ENCODE measurements at regions not wholly inside any gene's neighbourhood (a gene's known extent, or its start where the extent isn't known, plus 50 kb on each side); places are given as distances from the start of the nearest gene placed in this dataset.

DNA sequence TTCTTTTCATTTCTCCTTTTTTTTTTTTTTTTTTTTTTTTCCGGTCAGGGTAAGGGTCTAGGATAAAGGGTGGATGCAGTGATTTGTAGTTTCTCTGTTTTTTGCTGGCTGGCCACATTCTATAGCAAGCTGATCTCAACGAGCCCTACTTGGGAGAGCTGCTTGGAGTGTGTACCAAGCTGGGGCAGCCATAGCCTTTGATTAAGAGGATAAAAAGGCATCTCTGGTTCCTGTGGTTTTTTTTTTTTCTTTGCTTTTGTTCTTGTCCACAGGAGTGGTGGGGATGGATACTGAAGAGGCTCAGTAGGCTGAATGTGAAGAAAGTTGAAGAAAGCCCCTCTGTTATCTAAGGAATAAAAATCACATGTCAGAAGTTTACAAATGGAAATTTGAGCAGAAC lies 955.3 kb upstream of the WWC1 start:
- no peak overlapping the region for H3K4me3 ChIP-seq (ENCODE audit: low read depth, low read length)
- DNase-seq (ENCODE audit: low read depth): no peak
- TF ChIP-seq, protein P1, sequence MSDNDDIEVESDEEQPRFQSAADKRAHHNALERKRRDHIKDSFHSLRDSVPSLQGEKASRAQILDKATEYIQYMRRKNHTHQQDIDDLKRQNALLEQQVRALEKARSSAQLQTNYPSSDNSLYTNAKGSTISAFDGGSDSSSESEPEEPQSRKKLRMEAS (IDR thresholded peaks at IDR 0.05; ENCODE audit: low read depth, low read length): no peak
- TF ChIP-seq POLR2A (IDR thresholded peaks at IDR 0.05; ENCODE audit: extremely low read depth, insufficient read length) (no peak), MYC (IDR thresholded peaks at IDR 0.05; ENCODE audit: low read depth, low read length) (no peak)
- TF ChIP-seq, protein P2, sequence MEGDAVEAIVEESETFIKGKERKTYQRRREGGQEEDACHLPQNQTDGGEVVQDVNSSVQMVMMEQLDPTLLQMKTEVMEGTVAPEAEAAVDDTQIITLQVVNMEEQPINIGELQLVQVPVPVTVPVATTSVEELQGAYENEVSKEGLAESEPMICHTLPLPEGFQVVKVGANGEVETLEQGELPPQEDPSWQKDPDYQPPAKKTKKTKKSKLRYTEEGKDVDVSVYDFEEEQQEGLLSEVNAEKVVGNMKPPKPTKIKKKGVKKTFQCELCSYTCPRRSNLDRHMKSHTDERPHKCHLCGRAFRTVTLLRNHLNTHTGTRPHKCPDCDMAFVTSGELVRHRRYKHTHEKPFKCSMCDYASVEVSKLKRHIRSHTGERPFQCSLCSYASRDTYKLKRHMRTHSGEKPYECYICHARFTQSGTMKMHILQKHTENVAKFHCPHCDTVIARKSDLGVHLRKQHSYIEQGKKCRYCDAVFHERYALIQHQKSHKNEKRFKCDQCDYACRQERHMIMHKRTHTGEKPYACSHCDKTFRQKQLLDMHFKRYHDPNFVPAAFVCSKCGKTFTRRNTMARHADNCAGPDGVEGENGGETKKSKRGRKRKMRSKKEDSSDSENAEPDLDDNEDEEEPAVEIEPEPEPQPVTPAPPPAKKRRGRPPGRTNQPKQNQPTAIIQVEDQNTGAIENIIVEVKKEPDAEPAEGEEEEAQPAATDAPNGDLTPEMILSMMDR (IDR thresholded peaks at IDR 0.05; ENCODE audit: low read depth, low read length): no peak

DNA sequence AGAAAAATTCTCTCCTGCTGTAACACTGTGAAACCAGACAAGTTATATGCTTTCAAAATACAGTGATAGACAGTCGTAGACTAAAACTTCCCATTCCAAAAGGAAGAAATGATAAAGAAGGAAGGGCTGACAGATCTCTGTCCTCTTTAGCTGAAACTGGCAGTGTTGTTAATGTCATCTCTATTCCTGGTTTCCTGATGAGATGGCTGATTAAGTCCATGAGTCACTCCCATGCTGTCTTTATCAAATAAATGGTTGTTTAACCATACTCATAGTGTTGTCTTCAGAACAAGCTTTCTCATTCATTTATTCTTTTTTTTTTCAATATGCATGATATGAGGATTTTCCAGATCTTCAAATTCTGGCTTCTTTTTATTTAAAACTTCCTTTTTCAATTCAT lies 952.2 kb upstream of the WWC1 start:
- TF ChIP-seq POLR2A (IDR thresholded peaks at IDR 0.05; ENCODE audit: extremely low read depth, insufficient read length): no peak
- TF ChIP-seq, protein P2 (IDR thresholded peaks at IDR 0.05; ENCODE audit: low read depth, low read length): no peak
- no peak overlapping the region for H3K4me3 ChIP-seq (ENCODE audit: low read depth, low read length)
- DNase-seq (ENCODE audit: low read depth): no peak

DNA sequence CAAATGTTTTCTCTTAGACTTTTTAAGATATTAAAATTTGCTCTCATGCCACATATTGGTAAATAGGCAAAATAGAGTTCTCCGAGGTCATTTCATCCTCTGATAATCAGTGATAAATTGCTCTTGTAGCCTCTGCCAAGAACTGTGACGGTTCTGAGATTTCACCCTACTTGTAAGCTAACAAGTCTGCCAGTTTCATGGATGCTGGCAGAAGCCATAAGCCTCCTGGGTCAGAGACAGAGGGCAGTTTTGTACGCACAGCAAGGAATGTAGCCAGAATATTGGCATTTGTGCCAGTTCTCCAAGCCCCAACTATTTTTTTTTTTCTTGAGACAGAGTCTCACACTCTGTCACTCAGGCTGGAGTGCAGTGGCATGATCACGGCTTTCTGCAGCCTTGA lies 945.0 kb upstream of the WWC1 start:
- no peak overlapping the region for H3K4me3 ChIP-seq (ENCODE audit: low read depth, low read length)
- no peak for DNase-seq (ENCODE audit: low read depth)
- TF ChIP-seq, protein P1 (IDR thresholded peaks at IDR 0.05; ENCODE audit: low read depth, low read length): no peak
- TF ChIP-seq, protein P2 (IDR thresholded peaks at IDR 0.05; ENCODE audit: low read depth, low read length): no peak
- no peak for TF ChIP-seq MYC (IDR thresholded peaks at IDR 0.05; ENCODE audit: low read depth, low read length)
- no peak for TF ChIP-seq POLR2A (IDR thresholded peaks at IDR 0.05; ENCODE audit: extremely low read depth, insufficient read length)

DNA sequence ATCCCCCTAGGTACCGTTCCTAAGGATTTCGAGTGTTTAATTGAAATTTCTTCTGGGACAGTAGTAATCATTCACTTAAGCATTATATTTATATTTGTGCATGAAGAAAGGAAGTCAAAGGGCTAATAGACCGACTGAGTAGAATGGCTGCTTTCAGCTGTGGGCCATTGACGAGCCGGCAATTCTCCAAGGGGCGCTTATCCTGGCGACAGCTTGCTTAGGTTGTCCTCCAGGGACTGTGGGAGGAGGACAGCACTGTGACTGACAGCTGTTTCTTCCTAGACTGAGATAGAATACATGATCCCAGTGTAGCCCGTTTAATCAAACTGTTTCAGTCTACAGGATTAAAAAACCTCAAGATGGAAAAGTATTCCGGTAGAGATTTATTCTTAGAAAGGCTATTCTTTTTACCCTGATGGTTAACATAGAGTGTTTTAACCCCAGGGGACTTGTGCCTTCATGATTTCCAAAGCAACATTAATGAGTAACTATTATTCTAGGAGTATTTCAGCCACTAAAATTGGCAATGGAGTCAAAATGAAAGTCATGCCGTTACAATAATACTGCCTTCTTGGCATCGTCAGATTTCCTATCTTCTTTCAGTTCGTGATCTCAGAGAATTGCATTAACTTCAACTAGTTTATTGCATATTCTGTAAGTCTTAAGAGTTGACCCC lies 943.1 kb upstream of the WWC1 start:
- H3K4me3 ChIP-seq (ENCODE audit: low read depth, low read length): no peak overlapping the region
- TF ChIP-seq, protein P2 (IDR thresholded peaks at IDR 0.05; ENCODE audit: low read depth, low read length): no peak
- TF ChIP-seq MYC (IDR thresholded peaks at IDR 0.05; ENCODE audit: low read depth, low read length) (no peak), POLR2A (IDR thresholded peaks at IDR 0.05; ENCODE audit: extremely low read depth, insufficient read length) (no peak)
- TF ChIP-seq, protein P1 (IDR thresholded peaks at IDR 0.05; ENCODE audit: low read depth, low read length): no peak
- DNase-seq (ENCODE audit: low read depth): no peak

DNA sequence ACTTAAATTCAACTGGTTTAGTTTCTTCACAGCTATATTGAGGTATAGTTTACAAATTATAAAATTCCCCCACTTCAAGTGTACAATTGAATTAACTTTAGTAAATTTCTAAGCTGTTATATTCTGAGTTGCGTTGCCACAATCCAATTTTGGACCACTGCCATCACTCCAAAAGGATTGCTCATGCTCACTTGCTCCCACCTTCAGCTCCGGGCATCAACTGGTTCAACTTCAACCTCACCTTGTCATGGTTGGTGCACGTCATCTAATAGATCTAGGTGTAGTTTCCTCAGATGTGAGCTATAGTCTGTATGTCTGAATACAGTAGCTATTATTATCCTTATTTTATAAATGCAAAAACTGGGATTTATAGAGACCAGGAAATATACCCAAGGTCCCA lies 942.5 kb upstream of the WWC1 start:
- DNase-seq (ENCODE audit: low read depth): no peak
- TF ChIP-seq, protein P2 (IDR thresholded peaks at IDR 0.05; ENCODE audit: low read depth, low read length): no peak
- no peak for TF ChIP-seq MYC (IDR thresholded peaks at IDR 0.05; ENCODE audit: low read depth, low read length)
- no peak for TF ChIP-seq POLR2A (IDR thresholded peaks at IDR 0.05; ENCODE audit: extremely low read depth, insufficient read length)
- TF ChIP-seq, protein P1 (IDR thresholded peaks at IDR 0.05; ENCODE audit: low read depth, low read length): no peak
- H3K4me3 ChIP-seq (ENCODE audit: low read depth, low read length): no peak overlapping the region

DNA sequence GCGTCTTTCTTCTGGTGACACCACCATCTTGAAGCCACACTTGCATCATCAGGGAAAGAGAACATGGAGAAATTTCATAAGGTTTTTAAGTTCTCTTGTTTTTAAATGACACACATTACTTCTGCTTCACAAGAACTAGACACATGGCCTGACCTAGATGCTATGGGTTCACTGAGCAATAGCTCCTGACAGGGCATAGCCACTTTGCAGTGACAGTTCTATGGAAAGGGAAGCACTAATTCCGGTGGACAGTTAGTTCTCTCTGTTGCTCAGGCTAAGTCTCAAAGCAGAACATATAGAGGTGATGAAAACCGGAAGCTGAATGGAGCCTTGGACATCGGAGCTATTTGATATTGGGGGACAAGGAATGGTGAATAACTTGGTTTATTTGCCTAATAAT lies 940.1 kb upstream of the WWC1 start:
- H3K4me3 ChIP-seq (ENCODE audit: low read depth, low read length): no peak overlapping the region
- no peak for DNase-seq (ENCODE audit: low read depth)
- TF ChIP-seq, protein P2 (IDR thresholded peaks at IDR 0.05; ENCODE audit: low read depth, low read length): no peak
- TF ChIP-seq, protein P1 (IDR thresholded peaks at IDR 0.05; ENCODE audit: low read depth, low read length): no peak
- TF ChIP-seq POLR2A (IDR thresholded peaks at IDR 0.05; ENCODE audit: extremely low read depth, insufficient read length) (no peak), MYC (IDR thresholded peaks at IDR 0.05; ENCODE audit: low read depth, low read length) (no peak)

All from NB4 (cell line).